Liver (tissue), 8 donors: ENCODE measurements at regions not wholly inside any gene's neighbourhood (a gene's known extent, or its start where the extent isn't known, plus 50 kb on each side); places are given as distances from the start of the nearest gene placed in this dataset.

Experiments
- DNase-seq: peaks from one replicate; pipeline ENCODE4 v3.0.0-alpha.2; 2017; ENCODE audit warnings: low spot score
- H3K27ac ChIP-seq, 2 donors: one replicate each; pipeline ENCODE4 v1.7.0; 2013; ENCODE audit warnings: inconsistent platforms in 2 of 2, low read length in 2 of 2, control low read depth in 1 of 2, low read depth in 1 of 2, mild to moderate bottlenecking in 1 of 2
- H3K27me3 ChIP-seq, 4 donors: one replicate each; pipeline versions ENCODE4 v1.6.1 to v1.7.0; 2013; ENCODE audit warnings: low read length in 3 of 4, inconsistent platforms in 1 of 4, mild to moderate bottlenecking in 1 of 4, moderate library complexity in 1 of 4; ENCODE audit not compliant: control insufficient read depth in 4 of 4, insufficient read depth in 4 of 4
- H3K36me3 ChIP-seq, 4 donors: one replicate each; pipeline versions ENCODE4 v1.6.1 to v1.7.0; 2013; ENCODE audit warnings: low read length in 3 of 4, mild to moderate bottlenecking in 3 of 4, low read depth in 1 of 4, moderate library complexity in 1 of 4; ENCODE audit not compliant: control insufficient read depth in 4 of 4, insufficient read depth in 3 of 4
- H3K4me1 ChIP-seq, 4 donors: one replicate each; pipeline versions ENCODE4 v1.6.1 to v1.7.0; 2013; ENCODE audit warnings: low read length in 3 of 4, mild to moderate bottlenecking in 3 of 4, moderate library complexity in 1 of 4; ENCODE audit not compliant: control insufficient read depth in 4 of 4, insufficient read depth in 4 of 4
- H3K4me3 ChIP-seq, 3 donors: one replicate each; pipeline versions ENCODE4 v1.6.1 to v1.7.0; 2013; ENCODE audit warnings: low read length in 3 of 3, control low read depth in 1 of 3, low read depth in 1 of 3, mild to moderate bottlenecking in 1 of 3
- H3K9ac ChIP-seq, 2 donors: one replicate each; pipeline ENCODE4 v1.7.0; 2013; ENCODE audit warnings: low read length in 2 of 2, mild to moderate bottlenecking in 2 of 2, moderate library complexity in 2 of 2, control low read depth in 1 of 2, low read depth in 1 of 2
- H3K9me3 ChIP-seq, 4 donors: one replicate each; pipeline versions ENCODE4 v1.6.1 to v1.7.0; 2013; ENCODE audit warnings: low read length in 3 of 4; ENCODE audit not compliant: control insufficient read depth in 4 of 4
- ATF3 ChIP-seq: IDR thresholded peaks from 2 replicates; pipeline ENCODE4 v1.6.1; 2016; ENCODE audit warnings: antibody characterized with exemption
- CTCF ChIP-seq: fragments of 150-350 bp; IDR thresholded peaks from 2 replicates; pipeline ENCODE4 v1.5.1; 2017; ENCODE audit warnings: improper control_type of control experiment, low read depth, low read length; ENCODE audit not compliant: missing input control
- HNF4A ChIP-seq, 2 donors: conservative IDR thresholded peaks; 2 replicates each; pipeline ENCODE4 v1.6.1; 2016; ENCODE audit warnings: antibody characterized with exemption in 2 of 2, mild to moderate bottlenecking in 2 of 2
- HNF4G ChIP-seq: IDR thresholded peaks from 2 replicates; pipeline ENCODE4 v1.6.1; 2016; ENCODE audit warnings: antibody characterized with exemption
- RAD21 ChIP-seq, 2 donors: IDR thresholded peaks; 2 replicates each; pipeline ENCODE4 v1.6.1; 2016; ENCODE audit warnings: antibody characterized with exemption in 2 of 2, mild to moderate bottlenecking in 2 of 2
- REST ChIP-seq: IDR thresholded peaks from 2 replicates; pipeline ENCODE4 v1.6.1; 2016; ENCODE audit warnings: antibody characterized with exemption, mild to moderate bottlenecking
- RXRA ChIP-seq, 2 donors: IDR thresholded peaks; 2 replicates each; pipeline ENCODE4 v1.6.1; 2017 to 2018; ENCODE audit warnings: antibody characterized with exemption in 2 of 2, mild to moderate bottlenecking in 1 of 2
- SP1 ChIP-seq: IDR thresholded peaks from 2 replicates; pipeline ENCODE4 v1.6.1; 2018; ENCODE audit warnings: antibody characterized with exemption, mild to moderate bottlenecking
- YY1 ChIP-seq: IDR thresholded peaks from 2 replicates; pipeline ENCODE4 v1.6.1; 2016; ENCODE audit warnings: antibody characterized with exemption, mild to moderate bottlenecking
- WGBS: extraction: QIAGEN DNeasy Blood & Tissue Kit; methylation state at CpG from one replicate; pipeline ENCODE4 v1.1.7; 2013; 5-methylcytosine and 5-hydroxymethylcytosine counted together
- TF ChIP-seq, protein P1 (sequence below): IDR thresholded peaks from 2 replicates; pipeline ENCODE4 v1.6.1; 2016; ENCODE audit warnings: antibody characterized with exemption
- donor health status: healthy.
- donor health status: healthy.
- donor health status: healthy.
- donor health status: healthy.
- donor health status: healthy.

DNA sequence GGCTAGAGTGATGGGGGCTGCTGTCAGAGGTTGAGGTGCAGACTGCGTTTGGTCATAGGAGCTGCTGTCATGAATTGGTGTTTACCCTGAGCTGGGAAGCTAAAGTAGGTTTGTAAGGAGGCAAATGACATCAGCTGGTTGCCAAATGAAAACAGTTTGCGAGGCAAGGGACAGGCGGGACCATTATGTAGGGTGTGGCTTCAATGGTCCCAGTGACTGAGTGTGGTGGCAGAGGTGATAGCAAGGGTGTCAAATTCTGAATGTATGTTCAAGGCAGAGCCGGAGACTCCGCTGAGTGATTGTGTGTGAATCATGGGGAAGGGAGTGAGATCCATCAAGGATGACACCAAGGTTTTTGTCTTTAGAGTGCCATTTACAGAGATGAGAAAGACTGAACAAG, 359.5 kb downstream of the VRK1 start:
- 71% methylated on average over 5 of the region's 5 CpGs for WGBS
- TF ChIP-seq HNF4G (no peak), HNF4A (conservative IDR thresholded peaks at IDR 0.05) (no peak), REST (no peak), SP1 (no peak), YY1 (no peak), ATF3 (no peak), CTCF (no peak)
- TF ChIP-seq, protein P1, sequence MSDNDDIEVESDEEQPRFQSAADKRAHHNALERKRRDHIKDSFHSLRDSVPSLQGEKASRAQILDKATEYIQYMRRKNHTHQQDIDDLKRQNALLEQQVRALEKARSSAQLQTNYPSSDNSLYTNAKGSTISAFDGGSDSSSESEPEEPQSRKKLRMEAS, result no peak
- Histone ChIP-seq H3K9me3 (no peaks in the 10 kb centered on the region), H3K9ac (no peak overlapping the region), H3K27ac (no peak overlapping the region), H3K4me3 (no peak overlapping the region), H3K36me3 (no peaks in the 10 kb centered on the region), H3K27me3 (no peaks in the 10 kb centered on the region), H3K4me1 (no peaks in the 10 kb centered on the region)
- DNase-seq, result no peak

GRCh38 chr14:97158102-97158501, 360.9 kb downstream of the VRK1 start:
- Histone ChIP-seq H3K27me3 (no peaks in the 10 kb centered on the region), H3K9me3 (no peaks in the 10 kb centered on the region), H3K9ac (no peak overlapping the region), H3K27ac (no peak overlapping the region), H3K4me1 (no peaks in the 10 kb centered on the region), H3K4me3 (no peak overlapping the region), H3K36me3 (no peaks in the 10 kb centered on the region)
- no peak for DNase-seq
- 82% methylated on average over 1 of the region's 1 CpG for WGBS
- TF ChIP-seq RXRA (IDR thresholded peaks at IDR 0.05), result no peak
- no peak for TF ChIP-seq RAD21 (IDR thresholded peaks at IDR 0.05)

DNA sequence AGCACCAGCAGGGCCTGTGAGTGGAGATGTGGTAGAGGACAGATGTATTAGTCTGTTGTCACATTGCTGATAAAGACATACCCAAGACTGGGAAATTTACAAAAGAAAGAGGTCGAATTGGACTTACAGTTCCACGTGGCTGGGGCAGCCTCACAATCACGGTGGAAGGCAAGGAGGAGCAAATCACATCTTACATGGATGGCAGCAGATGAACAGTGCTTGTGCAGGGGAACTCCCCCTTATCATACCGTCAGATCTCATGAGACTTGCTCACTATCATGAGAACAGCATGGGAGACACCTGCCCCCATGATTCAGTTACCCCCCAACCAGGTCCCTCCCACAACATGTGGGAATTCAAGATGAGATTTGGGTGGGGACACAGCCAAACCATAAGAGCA, 361.9 kb downstream of the VRK1 start:
- H3K27me3 ChIP-seq, result no peaks in the 10 kb centered on the region
- H3K9ac ChIP-seq, result no peak overlapping the region
- no peak overlapping the region for H3K4me3 ChIP-seq
- H3K27ac ChIP-seq, result no peak overlapping the region
- 77% methylated on average over 4 of the region's 4 CpGs for WGBS
- TF ChIP-seq HNF4A (conservative IDR thresholded peaks at IDR 0.05) (no peak), HNF4G (no peak), YY1 (no peak)
- H3K9me3 ChIP-seq, result no peaks in the 10 kb centered on the region
- no peaks in the 10 kb centered on the region for H3K4me1 ChIP-seq
- DNase-seq, result no peak
- H3K36me3 ChIP-seq, result no peaks in the 10 kb centered on the region
